C4-2B (cell line): ENCODE measurements at regions not wholly inside any gene's neighbourhood (a gene's known extent, or its start where the extent isn't known, plus 50 kb on each side); places are given as distances from the start of the nearest gene placed in this dataset.
"Not testable (repeated sequence)": the region's sequence is repeated elsewhere in the genome, so short reads cannot be mapped to it uniquely, and the experiment has no call there.

Experiments
- ZFX ChIP-seq: fragments of 450-650 bp; IDR thresholded peaks from 2 replicates; pipeline ENCODE4 v1.6.1; 2017
- TF ChIP-seq, protein P1 (sequence below): fragments of 450-650 bp; conservative IDR thresholded peaks from 2 replicates; pipeline ENCODE4 v1.5.1; 2017; ENCODE audit warnings: mild to moderate bottlenecking

DNA sequence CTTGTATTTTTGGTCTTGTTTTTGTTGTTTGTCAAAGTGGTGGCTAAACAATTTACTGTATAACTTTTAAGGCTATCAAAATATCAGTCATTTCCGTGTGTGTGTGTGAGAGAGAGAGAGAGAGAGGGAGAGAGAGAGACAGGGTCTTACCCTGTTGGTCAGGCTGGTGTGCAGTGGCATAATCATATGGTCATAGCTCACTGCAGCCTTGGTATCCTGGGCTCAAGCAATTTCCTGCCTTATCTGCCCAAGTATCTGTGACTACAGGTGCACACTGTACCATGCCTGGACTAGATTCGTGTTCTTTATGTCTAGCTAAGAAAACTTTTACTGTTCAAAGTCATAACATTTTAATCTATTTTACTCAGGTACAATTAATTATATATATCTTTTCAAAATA lies 313.1 kb upstream of the PUDP start:
- TF ChIP-seq, protein P1, sequence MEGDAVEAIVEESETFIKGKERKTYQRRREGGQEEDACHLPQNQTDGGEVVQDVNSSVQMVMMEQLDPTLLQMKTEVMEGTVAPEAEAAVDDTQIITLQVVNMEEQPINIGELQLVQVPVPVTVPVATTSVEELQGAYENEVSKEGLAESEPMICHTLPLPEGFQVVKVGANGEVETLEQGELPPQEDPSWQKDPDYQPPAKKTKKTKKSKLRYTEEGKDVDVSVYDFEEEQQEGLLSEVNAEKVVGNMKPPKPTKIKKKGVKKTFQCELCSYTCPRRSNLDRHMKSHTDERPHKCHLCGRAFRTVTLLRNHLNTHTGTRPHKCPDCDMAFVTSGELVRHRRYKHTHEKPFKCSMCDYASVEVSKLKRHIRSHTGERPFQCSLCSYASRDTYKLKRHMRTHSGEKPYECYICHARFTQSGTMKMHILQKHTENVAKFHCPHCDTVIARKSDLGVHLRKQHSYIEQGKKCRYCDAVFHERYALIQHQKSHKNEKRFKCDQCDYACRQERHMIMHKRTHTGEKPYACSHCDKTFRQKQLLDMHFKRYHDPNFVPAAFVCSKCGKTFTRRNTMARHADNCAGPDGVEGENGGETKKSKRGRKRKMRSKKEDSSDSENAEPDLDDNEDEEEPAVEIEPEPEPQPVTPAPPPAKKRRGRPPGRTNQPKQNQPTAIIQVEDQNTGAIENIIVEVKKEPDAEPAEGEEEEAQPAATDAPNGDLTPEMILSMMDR, result not testable (repeated sequence)
- TF ChIP-seq ZFX, result not testable (repeated sequence)
